Gastroesophageal sphincter (tissue), 3 donors: ENCODE measurements at regions not wholly inside any gene's neighbourhood (a gene's known extent, or its start where the extent isn't known, plus 50 kb on each side); places are given as distances from the start of the nearest gene placed in this dataset.

Source experiments
- POLR2A ChIP-seq, 2 donors: fragments of 450-650 bp; IDR thresholded peaks; one replicate each; pipeline ENCODE4 v1.6.1; 2017; ENCODE audit warnings: antibody characterized with exemption in 2 of 2, mild to moderate bottlenecking in 2 of 2, moderate library complexity in 1 of 2
- POLR2AphosphoS5 ChIP-seq: sonication (generic); formaldehyde crosslinking; IDR thresholded peaks from one replicate; pipeline ENCODE4 v1.6.1; 2017; ENCODE audit warnings: antibody characterized with exemption
- TF ChIP-seq, protein P1 (sequence below), 4 experiments: fragments of 200-600 bp in 2 of 4; fragments of 450-650 bp in 2 of 4; sonication (generic) in 1 of 4; IDR thresholded peaks; one replicate each; pipeline ENCODE4 v1.5.1; 2017 to 2019; ENCODE audit warnings: antibody characterized with exemption in 4 of 4, mild to moderate bottlenecking in 2 of 4, moderate library complexity in 2 of 4

DNA sequence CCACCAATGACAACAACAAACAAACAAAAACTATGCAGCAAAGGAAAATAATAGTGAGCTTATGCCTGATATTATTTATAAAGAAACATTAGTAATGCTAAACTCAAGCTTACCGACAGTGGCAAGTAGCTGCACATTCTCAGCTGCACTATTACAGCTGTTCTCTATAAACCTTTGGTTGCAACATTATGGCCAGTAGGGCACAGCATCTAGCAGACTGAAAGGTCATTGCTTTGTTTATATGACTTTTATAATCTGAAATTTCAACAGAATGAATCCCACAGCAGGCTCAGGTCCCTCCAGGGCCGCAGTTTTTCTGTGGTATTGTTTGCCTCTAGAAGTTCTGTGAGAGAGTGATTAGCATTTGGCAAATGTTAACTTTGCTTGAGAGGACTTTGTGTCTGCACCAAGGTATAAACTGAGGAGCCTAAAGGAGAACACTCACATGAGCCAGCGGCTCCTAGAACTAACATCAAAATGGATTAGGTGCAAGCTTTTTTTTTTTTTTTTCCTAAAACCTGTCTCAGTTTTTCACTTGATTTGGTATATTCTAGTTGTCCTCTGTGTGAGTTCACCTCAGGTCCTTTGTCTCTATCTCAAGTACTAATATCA, 58.3 kb downstream of the IZUMO3 start:
- TF ChIP-seq, protein P1, sequence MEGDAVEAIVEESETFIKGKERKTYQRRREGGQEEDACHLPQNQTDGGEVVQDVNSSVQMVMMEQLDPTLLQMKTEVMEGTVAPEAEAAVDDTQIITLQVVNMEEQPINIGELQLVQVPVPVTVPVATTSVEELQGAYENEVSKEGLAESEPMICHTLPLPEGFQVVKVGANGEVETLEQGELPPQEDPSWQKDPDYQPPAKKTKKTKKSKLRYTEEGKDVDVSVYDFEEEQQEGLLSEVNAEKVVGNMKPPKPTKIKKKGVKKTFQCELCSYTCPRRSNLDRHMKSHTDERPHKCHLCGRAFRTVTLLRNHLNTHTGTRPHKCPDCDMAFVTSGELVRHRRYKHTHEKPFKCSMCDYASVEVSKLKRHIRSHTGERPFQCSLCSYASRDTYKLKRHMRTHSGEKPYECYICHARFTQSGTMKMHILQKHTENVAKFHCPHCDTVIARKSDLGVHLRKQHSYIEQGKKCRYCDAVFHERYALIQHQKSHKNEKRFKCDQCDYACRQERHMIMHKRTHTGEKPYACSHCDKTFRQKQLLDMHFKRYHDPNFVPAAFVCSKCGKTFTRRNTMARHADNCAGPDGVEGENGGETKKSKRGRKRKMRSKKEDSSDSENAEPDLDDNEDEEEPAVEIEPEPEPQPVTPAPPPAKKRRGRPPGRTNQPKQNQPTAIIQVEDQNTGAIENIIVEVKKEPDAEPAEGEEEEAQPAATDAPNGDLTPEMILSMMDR (IDR thresholded peaks at IDR 0.05), result peak in 2 of 4 experiments; percentile 20 to 34
- TF ChIP-seq POLR2A (IDR thresholded peaks at IDR 0.05), result no peak
- peak; percentile 64 for TF ChIP-seq POLR2AphosphoS5
